Thyroid gland (tissue), 4 donors: ENCODE measurements at regions not wholly inside any gene's neighbourhood (a gene's known extent, or its start where the extent isn't known, plus 50 kb on each side); places are given as distances from the start of the nearest gene placed in this dataset.

Experiments used
- CTCF ChIP-seq, 6 experiments: fragments of 200-600 bp in 3 of 6; fragments of 450-650 bp in 3 of 6; sonication (generic) in 3 of 6; IDR thresholded peaks; one replicate each; pipeline ENCODE4 v1.5.1; 2016 to 2019; ENCODE audit warnings: antibody characterized with exemption in 6 of 6, mild to moderate bottlenecking in 2 of 6, inconsistent platforms in 1 of 6, moderate library complexity in 1 of 6
- POLR2A ChIP-seq, 2 donors: fragments of 450-650 bp; IDR thresholded peaks; one replicate each; pipeline ENCODE4 v1.6.1; 2017; ENCODE audit warnings: antibody characterized with exemption in 2 of 2, mild to moderate bottlenecking in 2 of 2, moderate library complexity in 1 of 2

GRCh38 chr6:165834613-165835259 lies 171.7 kb upstream of the PDE10A start:
- no peak for TF ChIP-seq CTCF (IDR thresholded peaks at IDR 0.05)
- peak in 1 of 2 donors; percentile 48 for TF ChIP-seq POLR2A (IDR thresholded peaks at IDR 0.05)
